SU-DHL-6 (cell line): ENCODE measurements at regions not wholly inside any gene's neighbourhood (a gene's known extent, or its start where the extent isn't known, plus 50 kb on each side); places are given as distances from the start of the nearest gene placed in this dataset.

Experiments
- CTCF ChIP-seq: fragments of 200-600 bp; sonication (generic); IDR thresholded peaks from one replicate; pipeline ENCODE4 v1.5.1; 2017; ENCODE audit warnings: antibody characterized with exemption, mild to moderate bottlenecking, low read length, moderate library complexity; ENCODE audit not compliant: insufficient read depth, poor library complexity, severe bottlenecking
- EZH2phosphoT487 ChIP-seq: fragments of 200-600 bp; sonication (generic), shearing (Covaris generic); conservative IDR thresholded peaks from 2 replicates; pipeline ENCODE4 v1.6.1; 2018; ENCODE audit warnings: mild to moderate bottlenecking, antibody characterized with exemption, low read length, moderate library complexity, mixed read lengths

- TF ChIP-seq CTCF, result no peak
- TF ChIP-seq EZH2phosphoT487, result no peak
Observed at GRCh38 chr11:27963370-27963769, 144.6 kb downstream of the KIF18A start.
